Right lobe of liver (tissue), 6 donors: ENCODE measurements at regions not wholly inside any gene's neighbourhood (a gene's known extent, or its start where the extent isn't known, plus 50 kb on each side); places are given as distances from the start of the nearest gene placed in this dataset.

Source experiments
- ATAC-seq, 4 donors: fragments of 200-7000 bp; cut with Tn5 transposase; one replicate each; pipeline ENCODE4 v1.9.1; 2020; ENCODE audit warnings: mild to moderate bottlenecking in 4 of 4, moderate library complexity in 4 of 4
- DNase-seq, 3 donors: peaks; one replicate each; pipeline ENCODE4 v3.0.0-alpha.2; 2020
- H3K27ac ChIP-seq, 3 donors: fragments of 200-600 bp; one replicate each; pipeline ENCODE4 v1.8.0; 2022
- H3K27me3 ChIP-seq, 2 donors: fragments of 200-600 bp; one replicate each; pipeline ENCODE4 v1.8.0; 2022
- H3K36me3 ChIP-seq, 4 donors: fragments of 200-600 bp; sonication (generic) in 1 of 4; one replicate each; pipeline versions ENCODE4 v1.5.1 to v1.8.0; 2017 to 2022; ENCODE audit warnings: control low read depth in 1 of 4
- H3K4me1 ChIP-seq, 4 donors: fragments of 200-600 bp; sonication (generic) in 1 of 4; one replicate each; pipeline versions ENCODE4 v1.5.1 to v1.8.0; 2017 to 2022; ENCODE audit warnings: control low read depth in 1 of 4
- H3K4me3 ChIP-seq, 3 donors: fragments of 200-600 bp; one replicate each; pipeline ENCODE4 v1.8.0; 2022
- H3K9me3 ChIP-seq, 4 donors: fragments of 200-600 bp; sonication (generic) in 1 of 4; one replicate each; pipeline versions ENCODE4 v1.5.1 to v1.8.0; 2017 to 2022; ENCODE audit warnings: control low read depth in 1 of 4
- CTCF ChIP-seq, 4 donors: fragments of 200-600 bp in 3 of 4; fragments of 450-650 bp in 1 of 4; IDR thresholded peaks; one replicate each; pipeline versions ENCODE4 v1.5.1 to v1.8.0; 2016 to 2022; ENCODE audit warnings: antibody characterized with exemption in 4 of 4, mild to moderate bottlenecking in 2 of 4
- POLR2A ChIP-seq: fragments of 450-650 bp; IDR thresholded peaks from one replicate; pipeline ENCODE4 v1.6.1; 2017; ENCODE audit warnings: antibody characterized with exemption, mild to moderate bottlenecking
- WGBS: methylation state at CpG from one replicate; pipeline ENCODE4 v1.1.6; 2018; ENCODE audit warnings: low coverage, low lambda C conversion rate; ENCODE audit not compliant: insufficient coverage; ENCODE audit errors: missing lambda C conversion rate; 5-methylcytosine and 5-hydroxymethylcytosine counted together
- intact Hi-C, 2 donors: fragments of 100-400 bp; cut with DNase I; formaldehyde crosslinking; loops; one replicate each; pipeline versions ENCODE4 v1.11.2 to v1.14.1; 2022
- donor health status: DM: no; HTN: yes; CAD: no.
- donor health status: DM: no; HTN: no; CAD: no.
- donor health status: DM: no; HTN: no; CAD: no.
- donor health status: DM: no; HTN: yes; CAD: no.
- donor health status: DM: no; HTN: yes; CAD: no.

GRCh38 chr1:30511991-30512913 is 211.1 kb downstream of the MATN1 start:
- 62% methylated on average over 10 of the region's 18 CpGs for WGBS
- ATAC-seq (no peak), DNase-seq (no peak)
- no peak overlapping the region for H3K27ac ChIP-seq
- no peak overlapping the region for H3K4me3 ChIP-seq
- intact Hi-C loops, result no loop called here
- TF ChIP-seq POLR2A (no peak), CTCF (IDR thresholded peaks at IDR 0.05) (no peak)
- H3K9me3 ChIP-seq, result no peaks in the 10 kb centered on the region
- H3K36me3 ChIP-seq, result no peaks in the 10 kb centered on the region
- no peaks in the 10 kb centered on the region for H3K4me1 ChIP-seq
- no peaks in the 10 kb centered on the region for H3K27me3 ChIP-seq

GRCh38 chr1:30511563-30511962 is 211.8 kb downstream of the MATN1 start:
- Histone ChIP-seq H3K36me3 (no peaks in the 10 kb centered on the region), H3K27me3 (no peaks in the 10 kb centered on the region), H3K4me1 (no peaks in the 10 kb centered on the region), H3K4me3 (no peak overlapping the region), H3K27ac (no peak overlapping the region), H3K9me3 (no peaks in the 10 kb centered on the region)
- no peak for TF ChIP-seq POLR2A
- TF ChIP-seq CTCF (IDR thresholded peaks at IDR 0.05), result no peak
- DNase-seq (no peak), ATAC-seq (no peak)
- WGBS, result 77% methylated on average over 4 of the region's 6 CpGs
- intact Hi-C loops, result no loop called here

- intact Hi-C loops, result no loop called here
- H3K4me3 ChIP-seq, result no peak overlapping the region
- H3K36me3 ChIP-seq, result no peaks in the 10 kb centered on the region
- DNase-seq, result no peak
- TF ChIP-seq POLR2A, result no peak
- no peak for TF ChIP-seq CTCF (IDR thresholded peaks at IDR 0.05)
- 81% methylated on average over 3 of the region's 5 CpGs for WGBS
- no peaks in the 10 kb centered on the region for H3K9me3 ChIP-seq
- H3K27me3 ChIP-seq, result no peaks in the 10 kb centered on the region
- no peaks in the 10 kb centered on the region for H3K4me1 ChIP-seq
- no peak overlapping the region for H3K27ac ChIP-seq
- no peak for ATAC-seq
Observed at GRCh38 chr1:30511106-30511505, 212.3 kb downstream of the MATN1 start.

GRCh38 chr1:30509670-30510069 is 213.7 kb downstream of the MATN1 start:
- no peak overlapping the region for H3K4me3 ChIP-seq
- no peaks in the 10 kb centered on the region for H3K9me3 ChIP-seq
- TF ChIP-seq POLR2A (no peak), CTCF (IDR thresholded peaks at IDR 0.05) (no peak)
- 20% methylated on average over 1 of the region's 1 CpG for WGBS
- H3K36me3 ChIP-seq, result no peaks in the 10 kb centered on the region
- ATAC-seq (no peak), DNase-seq (no peak)
- no peaks in the 10 kb centered on the region for H3K27me3 ChIP-seq
- H3K4me1 ChIP-seq, result no peaks in the 10 kb centered on the region
- intact Hi-C loops, result no loop called here
- H3K27ac ChIP-seq, result no peak overlapping the region
